K562 (cell line): ENCODE measurements at regions not wholly inside any gene's neighbourhood (a gene's known extent, or its start where the extent isn't known, plus 50 kb on each side); places are given as distances from the start of the nearest gene placed in this dataset.

Source experiments
- ATAC-seq: fragments of 200-7000 bp; cut with Tn5 transposase; 3 replicates; pipeline ENCODE4 v1.9.1; 2020; ENCODE audit warnings: moderate library complexity
- BruUV-seq: library from RNA; stranded (reverse); fragments of 400-500 nt; replicated peaks from 2 replicates; lab custom pipeline; 2021; lab: Mats Ljungman, UMichigan
- CTCF ChIA-PET: fragments of 300-600 bp; formaldehyde crosslinking; extraction: SDS; loops from one replicate; lab custom pipeline; 2021; ENCODE audit warnings: low intra/inter-chr PET ratio; lab: Yijun Ruan, JAX
- POLR2A ChIA-PET: fragments of 300-600, 350-650 bp; sonication (Branson Sonifier 250); formaldehyde crosslinking; extraction: SDS; loops from one replicate; lab custom pipeline; 2021; ENCODE audit warnings: antibody characterized with exemption, inconsistent platforms; lab: Yijun Ruan, JAX
- DNase-seq, 4 experiments: peaks; one replicate each; pipeline versions ENCODE4 v3.0.0 to v3.0.0-alpha.2; 2011 to 2018; ENCODE audit warnings: low spot score in 3 of 4, mixed read lengths in 3 of 4; ENCODE audit errors: extremely low read depth in 1 of 4
- FAIRE-seq: peaks from 2 replicates; lab custom pipeline; 2011; peaks lifted over from hg19 to GRCh38; lab: Jason Lieb, UNC
- H2AFZ ChIP-seq: 2 replicates; pipeline ENCODE4 v1.6.0; 2011; ENCODE audit warnings: low read depth, low read length, control low read depth, inconsistent platforms
- H3K27ac ChIP-seq: fragments of 200-600 bp; 3 replicates; pipeline ENCODE4 v1.8.0; 2011; ENCODE audit warnings: low read depth, mild to moderate bottlenecking, control low read depth, inconsistent platforms, low read length, moderate library complexity, mixed read lengths; ENCODE audit errors: extremely low read depth
- H3K27me3 ChIP-seq, 2 experiments: fragments of 300-600 bp in 1 of 2; 2 replicates in 1 of 2; 3 replicates in 1 of 2; pipeline versions ENCODE4 v1.6.0 to v1.8.0; 2011; ENCODE audit warnings: inconsistent platforms in 2 of 2, low read length in 2 of 2, mild to moderate bottlenecking in 1 of 2, mixed read lengths in 1 of 2, moderate library complexity in 1 of 2; ENCODE audit not compliant: control insufficient read depth in 2 of 2, insufficient read depth in 2 of 2
- H3K36me3 ChIP-seq: fragments of 300-600 bp; 3 replicates; pipeline ENCODE4 v1.8.0; 2011; ENCODE audit warnings: mild to moderate bottlenecking, low read length, inconsistent platforms; ENCODE audit not compliant: control insufficient read depth, insufficient read depth
- H3K4me1 ChIP-seq, 2 experiments: fragments of 200-600 bp in 1 of 2; replicated peaks in 1 of 2; 2 replicates in 1 of 2; 3 replicates in 1 of 2; pipeline versions ENCODE4 v1.5.1 to v1.8.0; 2011; ENCODE audit warnings: inconsistent platforms in 2 of 2, low read length in 2 of 2, mild to moderate bottlenecking in 1 of 2, mixed read lengths in 1 of 2, moderate library complexity in 1 of 2; ENCODE audit not compliant: control insufficient read depth in 2 of 2, insufficient read depth in 2 of 2
- H3K4me2 ChIP-seq: 2 replicates; pipeline ENCODE4 v1.6.1; 2011; ENCODE audit warnings: low read length, control low read depth, inconsistent platforms, mixed read lengths; ENCODE audit not compliant: insufficient read depth
- H3K4me3 ChIP-seq: fragments of 200-600 bp; sonication (generic), shearing (Covaris generic); 2 replicates; pipeline ENCODE4 v1.5.1; 2016; ENCODE audit warnings: control low read depth, inconsistent platforms
- H3K79me2 ChIP-seq: fragments of 200-600 bp; 3 replicates; pipeline ENCODE4 v1.8.0; 2011; ENCODE audit warnings: low read length, inconsistent platforms; ENCODE audit not compliant: control insufficient read depth, insufficient read depth
- H3K9ac ChIP-seq, 2 experiments: 2 replicates each; pipeline versions ENCODE4 v1.6.0 to v1.6.1; 2011; ENCODE audit warnings: low read depth in 2 of 2, low read length in 2 of 2, control low read depth in 1 of 2, inconsistent platforms in 1 of 2, mild to moderate bottlenecking in 1 of 2, mixed read lengths in 1 of 2; ENCODE audit not compliant: insufficient read depth in 1 of 2
- H3K9me1 ChIP-seq: one replicate; pipeline ENCODE4 v1.6.0; 2011; ENCODE audit warnings: inconsistent platforms, mild to moderate bottlenecking, low read length, moderate library complexity; ENCODE audit not compliant: control insufficient read depth, insufficient read depth
- H3K9me3 ChIP-seq: replicated peaks from 2 replicates; pipeline ENCODE4 v1.5.1; 2011; ENCODE audit warnings: low read depth, low read length, inconsistent platforms; ENCODE audit not compliant: control insufficient read depth, insufficient read depth
- H4K20me1 ChIP-seq: replicated peaks from 2 replicates; pipeline ENCODE4 v1.6.1; 2011; ENCODE audit warnings: low read length, inconsistent platforms, mixed read lengths; ENCODE audit not compliant: control insufficient read depth, insufficient read depth
- CREB1 ChIP-seq, 2 experiments: sonication (generic) in 1 of 2; formaldehyde crosslinking in 1 of 2; IDR thresholded peaks; 2 replicates each; pipeline versions ENCODE4 v1.6.1 to v1.8.0; 2012 to 2022; ENCODE audit warnings: inconsistent platforms in 1 of 2, mild to moderate bottlenecking in 1 of 2, missing genetic modification reagents in 1 of 2, moderate library complexity in 1 of 2
- FOXJ3 ChIP-seq: sonication (generic); formaldehyde crosslinking; IDR thresholded peaks from 2 replicates; pipeline ENCODE4 v1.4.0; 2020; ENCODE audit warnings: mild to moderate bottlenecking, missing genetic modification reagents
- FOXP1 ChIP-seq: sonication (generic); formaldehyde crosslinking; IDR thresholded peaks from 2 replicates; pipeline ENCODE4 v1.8.0; 2022; ENCODE audit warnings: mild to moderate bottlenecking, missing genetic modification reagents
- HDAC6 ChIP-seq: IDR thresholded peaks from 2 replicates; pipeline ENCODE4 v1.6.1; 2012; ENCODE audit warnings: low read depth, mild to moderate bottlenecking, control low read depth, inconsistent platforms, low read length, moderate library complexity
- RBBP5 ChIP-seq: fragments of 200-600 bp; sonication (generic); IDR thresholded peaks from 2 replicates; pipeline ENCODE4 v1.6.1; 2012; ENCODE audit warnings: borderline replicate concordance, mild to moderate bottlenecking, low read length, control low read depth, inconsistent platforms; ENCODE audit not compliant: insufficient read depth, poor library complexity, severe bottlenecking
- SMARCA4 ChIP-seq: fragments of 450-650 bp; IDR thresholded peaks from 2 replicates; pipeline ENCODE4 v1.6.1; 2016
- SMC3 ChIP-seq: conservative IDR thresholded peaks from 2 replicates; pipeline ENCODE4 v1.6.1; 2011; ENCODE audit warnings: low read depth, low read length, improper control_type of control experiment; ENCODE audit not compliant: insufficient read depth
- TRIM24 ChIP-seq, 2 experiments: fragments of 450-650 bp; IDR thresholded peaks; 2 replicates each; pipeline ENCODE4 v1.6.1; 2016
- ZNF217 ChIP-seq: sonication (generic); formaldehyde crosslinking; IDR thresholded peaks from 2 replicates; pipeline ENCODE4 v1.8.0; 2022; ENCODE audit warnings: mild to moderate bottlenecking, missing genetic modification reagents
- ZNF347 ChIP-seq: fragments of 450-650 bp; formaldehyde crosslinking; IDR thresholded peaks from 2 replicates; pipeline ENCODE4 v1.4.0; 2020; ENCODE audit warnings: low read depth, mild to moderate bottlenecking, moderate library complexity
- WGBS: fragments of 100-300 bp; shearing (Covaris generic); methylation state at CpG from one replicate; pipeline ENCODE4 v1.1.6; 2016; ENCODE audit warnings: low coverage, mixed read lengths; ENCODE audit not compliant: insufficient coverage; ENCODE audit errors: missing lambda C conversion rate; 5-methylcytosine and 5-hydroxymethylcytosine counted together
- in situ Hi-C: fragments of 300-500 bp; cut with MboI; formaldehyde crosslinking; loops from 4 replicates; pipeline ENCODE4 v1.15.0; 2018; ENCODE audit warnings: inconsistent platforms, mixed read lengths
- intact Hi-C: fragments of 100-400 bp; cut with micrococcal nuclease; formaldehyde crosslinking; loops from 2 replicates; pipeline ENCODE4 v1.14.2; 2022
- TF ChIP-seq, protein P1 (sequence below): fragments of 250-450 bp; sonication (Bioruptor Pico); IDR thresholded peaks from 2 replicates; pipeline ENCODE4 v1.4.0; 2020
- TF ChIP-seq, protein P2 (sequence below): fragments of 450-650 bp; formaldehyde crosslinking; IDR thresholded peaks from 2 replicates; pipeline ENCODE4 v1.4.0; 2020; ENCODE audit warnings: mild to moderate bottlenecking, mixed read lengths
- TF ChIP-seq, protein P3 (sequence below): sonication (generic); formaldehyde crosslinking; IDR thresholded peaks from 2 replicates; pipeline ENCODE4 v1.9.0; 2022; ENCODE audit warnings: mild to moderate bottlenecking, missing genetic modification reagents
- TF ChIP-seq, protein P4 (sequence below): fragments of 200-800 bp; sonication (Bioruptor generic); IDR thresholded peaks from 2 replicates; pipeline ENCODE4 v1.6.1; 2016; ENCODE audit warnings: missing genetic modification characterization, missing compliant biosample characterization

- no TSS peak for BruUV-seq
- ChIA-PET CTCF (no interaction called here), POLR2A (interaction anchor here (0.7 to 1.2 kb wide), 4 partner anchors 8 to 16 kb away, joined by 3 to 6 read pairs (median 4); no protein-coding TSS in a partner anchor)
- Histone ChIP-seq H3K4me1 (peaks cover 2 to 17% of the 10 kb centered on the region in 2 experiments; a peak in 4 of 5 replicates), H2AFZ (no peak overlapping the region), H4K20me1 (no peaks in the 10 kb centered on the region), H3K4me3 (no peak overlapping the region), H3K79me2 (no peaks in the 10 kb centered on the region), H3K27ac (no peak overlapping the region), H3K4me2 (no peak overlapping the region), H3K27me3 (peaks cover 0 to 12% of the 10 kb centered on the region in 2 experiments; a peak in 2 of 5 replicates), H3K36me3 (no peaks in the 10 kb centered on the region), H3K9me1 (no peaks in the 10 kb centered on the region), H3K9ac (no peak overlapping the region), H3K9me3 (no peaks in the 10 kb centered on the region)
- no peak for FAIRE-seq
- ATAC-seq = no peak
- intact Hi-C loops = no loop called here
- WGBS = 7% methylated on average over 17 of the region's 27 CpGs
- in situ Hi-C loops = no loop called here
- DNase-seq = no peak
- no peak for TF ChIP-seq SMARCA4
- TF ChIP-seq, protein P1, sequence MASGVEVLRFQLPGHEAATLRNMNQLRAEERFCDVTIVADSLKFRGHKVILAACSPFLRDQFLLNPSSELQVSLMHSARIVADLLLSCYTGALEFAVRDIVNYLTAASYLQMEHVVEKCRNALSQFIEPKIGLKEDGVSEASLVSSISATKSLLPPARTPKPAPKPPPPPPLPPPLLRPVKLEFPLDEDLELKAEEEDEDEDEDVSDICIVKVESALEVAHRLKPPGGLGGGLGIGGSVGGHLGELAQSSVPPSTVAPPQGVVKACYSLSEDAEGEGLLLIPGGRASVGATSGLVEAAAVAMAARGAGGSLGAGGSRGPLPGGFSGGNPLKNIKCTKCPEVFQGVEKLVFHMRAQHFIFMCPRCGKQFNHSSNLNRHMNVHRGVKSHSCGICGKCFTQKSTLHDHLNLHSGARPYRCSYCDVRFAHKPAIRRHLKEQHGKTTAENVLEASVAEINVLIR (CRISPR knock-in tag) = no peak
- TF ChIP-seq, protein P2, sequence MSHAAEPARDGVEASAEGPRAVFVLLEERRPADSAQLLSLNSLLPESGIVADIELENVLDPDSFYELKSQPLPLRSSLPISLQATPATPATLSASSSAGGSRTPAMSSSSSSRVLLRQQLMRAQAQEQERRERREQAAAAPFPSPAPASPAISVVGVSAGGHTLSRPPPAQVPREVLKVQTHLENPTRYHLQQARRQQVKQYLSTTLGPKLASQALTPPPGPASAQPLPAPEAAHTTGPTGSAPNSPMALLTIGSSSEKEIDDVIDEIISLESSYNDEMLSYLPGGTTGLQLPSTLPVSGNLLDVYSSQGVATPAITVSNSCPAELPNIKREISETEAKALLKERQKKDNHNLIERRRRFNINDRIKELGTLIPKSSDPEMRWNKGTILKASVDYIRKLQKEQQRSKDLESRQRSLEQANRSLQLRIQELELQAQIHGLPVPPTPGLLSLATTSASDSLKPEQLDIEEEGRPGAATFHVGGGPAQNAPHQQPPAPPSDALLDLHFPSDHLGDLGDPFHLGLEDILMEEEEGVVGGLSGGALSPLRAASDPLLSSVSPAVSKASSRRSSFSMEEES (CRISPR knock-in tag) = peak; percentile 96
- TF ChIP-seq, protein P3, sequence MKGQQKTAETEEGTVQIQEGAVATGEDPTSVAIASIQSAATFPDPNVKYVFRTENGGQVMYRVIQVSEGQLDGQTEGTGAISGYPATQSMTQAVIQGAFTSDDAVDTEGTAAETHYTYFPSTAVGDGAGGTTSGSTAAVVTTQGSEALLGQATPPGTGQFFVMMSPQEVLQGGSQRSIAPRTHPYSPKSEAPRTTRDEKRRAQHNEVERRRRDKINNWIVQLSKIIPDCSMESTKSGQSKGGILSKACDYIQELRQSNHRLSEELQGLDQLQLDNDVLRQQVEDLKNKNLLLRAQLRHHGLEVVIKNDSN (CRISPR knock-in tag) = peak; percentile 58
- no peak for TF ChIP-seq SMC3
- TF ChIP-seq FOXJ3 (CRISPR knock-in tag) = no peak
- no peak for TF ChIP-seq CREB1 (IDR thresholded peaks at IDR 0.05)
- TF ChIP-seq CREB1 (CRISPR knock-in tag; IDR thresholded peaks at IDR 0.05) = no peak
- TF ChIP-seq HDAC6 = no peak
- no peak for TF ChIP-seq TRIM24 (IDR thresholded peaks at IDR 0.05)
- TF ChIP-seq, protein P4, sequence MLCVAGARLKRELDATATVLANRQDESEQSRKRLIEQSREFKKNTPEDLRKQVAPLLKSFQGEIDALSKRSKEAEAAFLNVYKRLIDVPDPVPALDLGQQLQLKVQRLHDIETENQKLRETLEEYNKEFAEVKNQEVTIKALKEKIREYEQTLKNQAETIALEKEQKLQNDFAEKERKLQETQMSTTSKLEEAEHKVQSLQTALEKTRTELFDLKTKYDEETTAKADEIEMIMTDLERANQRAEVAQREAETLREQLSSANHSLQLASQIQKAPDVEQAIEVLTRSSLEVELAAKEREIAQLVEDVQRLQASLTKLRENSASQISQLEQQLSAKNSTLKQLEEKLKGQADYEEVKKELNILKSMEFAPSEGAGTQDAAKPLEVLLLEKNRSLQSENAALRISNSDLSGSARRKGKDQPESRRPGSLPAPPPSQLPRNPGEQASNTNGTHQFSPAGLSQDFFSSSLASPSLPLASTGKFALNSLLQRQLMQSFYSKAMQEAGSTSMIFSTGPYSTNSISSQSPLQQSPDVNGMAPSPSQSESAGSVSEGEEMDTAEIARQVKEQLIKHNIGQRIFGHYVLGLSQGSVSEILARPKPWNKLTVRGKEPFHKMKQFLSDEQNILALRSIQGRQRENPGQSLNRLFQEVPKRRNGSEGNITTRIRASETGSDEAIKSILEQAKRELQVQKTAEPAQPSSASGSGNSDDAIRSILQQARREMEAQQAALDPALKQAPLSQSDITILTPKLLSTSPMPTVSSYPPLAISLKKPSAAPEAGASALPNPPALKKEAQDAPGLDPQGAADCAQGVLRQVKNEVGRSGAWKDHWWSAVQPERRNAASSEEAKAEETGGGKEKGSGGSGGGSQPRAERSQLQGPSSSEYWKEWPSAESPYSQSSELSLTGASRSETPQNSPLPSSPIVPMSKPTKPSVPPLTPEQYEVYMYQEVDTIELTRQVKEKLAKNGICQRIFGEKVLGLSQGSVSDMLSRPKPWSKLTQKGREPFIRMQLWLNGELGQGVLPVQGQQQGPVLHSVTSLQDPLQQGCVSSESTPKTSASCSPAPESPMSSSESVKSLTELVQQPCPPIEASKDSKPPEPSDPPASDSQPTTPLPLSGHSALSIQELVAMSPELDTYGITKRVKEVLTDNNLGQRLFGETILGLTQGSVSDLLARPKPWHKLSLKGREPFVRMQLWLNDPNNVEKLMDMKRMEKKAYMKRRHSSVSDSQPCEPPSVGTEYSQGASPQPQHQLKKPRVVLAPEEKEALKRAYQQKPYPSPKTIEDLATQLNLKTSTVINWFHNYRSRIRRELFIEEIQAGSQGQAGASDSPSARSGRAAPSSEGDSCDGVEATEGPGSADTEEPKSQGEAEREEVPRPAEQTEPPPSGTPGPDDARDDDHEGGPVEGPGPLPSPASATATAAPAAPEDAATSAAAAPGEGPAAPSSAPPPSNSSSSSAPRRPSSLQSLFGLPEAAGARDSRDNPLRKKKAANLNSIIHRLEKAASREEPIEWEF (CRISPR knock-in tag) = no peak
- TF ChIP-seq RBBP5 = no peak
- no peak for TF ChIP-seq ZNF217 (CRISPR knock-in tag)
- no peak for TF ChIP-seq ZNF347 (CRISPR knock-in tag)
- TF ChIP-seq FOXP1 = no peak
These were observed 73.8 kb upstream of the CPLX2 start for GRCh38 chr5:175797521-175798038.
